Hematopoietic multipotent progenitor cell treated with erythropoietin and hydrocortisone succinate and interleukin-3 and kit ligand, for 4 days (in vitro differentiated cells): ENCODE measurements at regions not wholly inside any gene's neighbourhood (a gene's known extent, or its start where the extent isn't known, plus 50 kb on each side); places are given as distances from the start of the nearest gene placed in this dataset.
"Not testable (repeated sequence)": the region's sequence is repeated elsewhere in the genome, so short reads cannot be mapped to it uniquely, and the experiment has no call there.

Experiments
- DNase-seq: peaks from one replicate; pipeline ENCODE4 v3.0.0-alpha.2; 2015

- no peak for DNase-seq
Observed at GRCh38 chr19:28332886-28333285, 880.1 kb downstream of the UQCRFS1 start.

GRCh38 chr19:28332351-28332750, 880.6 kb downstream of the UQCRFS1 start:
- no peak for DNase-seq

GRCh38 chr19:28331596-28331995, 881.4 kb downstream of the UQCRFS1 start:
- DNase-seq: no peak

- no peak for DNase-seq
Observed at GRCh38 chr19:28330831-28331230, 882.1 kb downstream of the UQCRFS1 start.

GRCh38 chr19:28329429-28329828, 883.5 kb downstream of the UQCRFS1 start:
- no peak for DNase-seq

GRCh38 chr19:28327905-28328304, 885.0 kb downstream of the UQCRFS1 start:
- no peak for DNase-seq

GRCh38 chr19:28326746-28327145, 886.2 kb downstream of the UQCRFS1 start:
- DNase-seq: no peak

- no peak for DNase-seq
Observed at GRCh38 chr19:28324275-28325060, 888.5 kb downstream of the UQCRFS1 start.

- DNase-seq: no peak
Observed at GRCh38 chr19:28322945-28323344, 890.0 kb downstream of the UQCRFS1 start.

GRCh38 chr19:28322491-28322890, 890.5 kb downstream of the UQCRFS1 start:
- no peak for DNase-seq

- no peak for DNase-seq
Observed at GRCh38 chr19:28319918-28320317, 893.0 kb downstream of the UQCRFS1 start.

- DNase-seq: no peak
Observed at GRCh38 chr19:28319227-28319626, 893.7 kb downstream of the UQCRFS1 start.

GRCh38 chr19:28318469-28319179, 894.3 kb downstream of the UQCRFS1 start:
- DNase-seq: no peak

- no peak for DNase-seq
Observed at GRCh38 chr19:28316464-28316863, 896.5 kb downstream of the UQCRFS1 start.

- no peak for DNase-seq
Observed at GRCh38 chr19:28314756-28315155, 898.2 kb downstream of the UQCRFS1 start.

GRCh38 chr19:28314287-28314686, 898.7 kb downstream of the UQCRFS1 start:
- no peak for DNase-seq

- DNase-seq: no peak
Observed at GRCh38 chr19:28313633-28314032, 899.3 kb downstream of the UQCRFS1 start.

GRCh38 chr19:28312269-28312668, 900.7 kb downstream of the UQCRFS1 start:
- no peak for DNase-seq

GRCh38 chr19:28310829-28311228, 902.1 kb downstream of the UQCRFS1 start:
- not testable (repeated sequence) for DNase-seq

- DNase-seq: no peak
Observed at GRCh38 chr19:28309070-28309469, 903.9 kb downstream of the UQCRFS1 start.

GRCh38 chr19:28307963-28308362, 905.0 kb downstream of the UQCRFS1 start:
- no peak for DNase-seq

- no peak for DNase-seq
Observed at GRCh38 chr19:28307487-28307886, 905.5 kb downstream of the UQCRFS1 start.

GRCh38 chr19:28305513-28305912, 907.4 kb downstream of the UQCRFS1 start:
- DNase-seq: peak; percentile 2

- DNase-seq: no peak
Observed at GRCh38 chr19:28303502-28303901, 909.4 kb downstream of the UQCRFS1 start.
